Activated CD4-positive, CD25-positive, alpha-beta regulatory T cell treated with anti-CD3 and anti-CD28 coated beads, Interleukin-2, amount 50 U/mL, for 24 hours (primary cell): ENCODE measurements at regions not wholly inside any gene's neighbourhood (a gene's known extent, or its start where the extent isn't known, plus 50 kb on each side); places are given as distances from the start of the nearest gene placed in this dataset.

ENCODE experiments used
- ATAC-seq, 2 donors: fragments of 150-1000 bp; cut with Tn5 transposase; one replicate each; pipeline ENCODE4 v1.10.0; 2021; ENCODE audit warnings: mild to moderate bottlenecking in 1 of 2, moderate library complexity in 1 of 2

GRCh38 chr11:15547685-15548084 lies 433.0 kb downstream of the INSC start:
- ATAC-seq, result no peak

- no peak for ATAC-seq
Observed at GRCh38 chr11:15551901-15552851, 437.5 kb downstream of the INSC start.

- no peak for ATAC-seq
Observed at GRCh38 chr11:15555161-15555560, 440.4 kb downstream of the INSC start.

GRCh38 chr11:15557457-15558230 lies 442.9 kb downstream of the INSC start:
- no peak for ATAC-seq

DNA sequence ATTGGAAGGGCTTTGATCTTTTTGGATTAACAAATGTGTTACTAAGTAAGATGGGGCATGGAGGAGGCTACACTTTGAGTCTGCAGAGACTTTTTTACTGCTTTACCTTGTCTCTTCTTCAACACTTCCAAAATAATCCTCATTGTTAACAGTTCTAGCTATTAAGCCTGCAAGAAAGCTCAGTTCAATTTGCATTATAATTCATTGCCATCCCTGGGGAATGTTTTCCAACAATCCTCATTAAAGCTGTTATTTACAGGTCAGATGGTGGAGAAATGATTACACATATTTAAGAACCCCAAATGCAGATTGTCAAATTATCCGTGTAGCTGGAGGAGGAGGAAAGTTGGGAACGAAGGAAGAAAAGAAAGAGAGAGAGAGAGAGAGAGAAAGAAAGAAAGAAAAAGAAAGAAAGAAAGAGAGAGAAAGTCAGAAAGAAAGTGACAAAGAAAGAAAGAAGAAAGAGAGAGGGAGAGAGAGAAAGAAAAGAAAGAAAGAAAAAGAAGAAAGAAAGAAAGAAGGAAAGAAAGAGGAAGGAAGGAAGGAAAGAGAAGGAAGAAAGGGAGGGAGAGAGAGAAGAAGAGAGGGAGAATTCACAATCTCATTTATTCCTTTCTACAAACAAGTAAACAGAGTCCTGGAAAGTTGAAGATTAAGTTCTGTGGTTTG lies 443.9 kb downstream of the INSC start:
- ATAC-seq, result no peak

DNA sequence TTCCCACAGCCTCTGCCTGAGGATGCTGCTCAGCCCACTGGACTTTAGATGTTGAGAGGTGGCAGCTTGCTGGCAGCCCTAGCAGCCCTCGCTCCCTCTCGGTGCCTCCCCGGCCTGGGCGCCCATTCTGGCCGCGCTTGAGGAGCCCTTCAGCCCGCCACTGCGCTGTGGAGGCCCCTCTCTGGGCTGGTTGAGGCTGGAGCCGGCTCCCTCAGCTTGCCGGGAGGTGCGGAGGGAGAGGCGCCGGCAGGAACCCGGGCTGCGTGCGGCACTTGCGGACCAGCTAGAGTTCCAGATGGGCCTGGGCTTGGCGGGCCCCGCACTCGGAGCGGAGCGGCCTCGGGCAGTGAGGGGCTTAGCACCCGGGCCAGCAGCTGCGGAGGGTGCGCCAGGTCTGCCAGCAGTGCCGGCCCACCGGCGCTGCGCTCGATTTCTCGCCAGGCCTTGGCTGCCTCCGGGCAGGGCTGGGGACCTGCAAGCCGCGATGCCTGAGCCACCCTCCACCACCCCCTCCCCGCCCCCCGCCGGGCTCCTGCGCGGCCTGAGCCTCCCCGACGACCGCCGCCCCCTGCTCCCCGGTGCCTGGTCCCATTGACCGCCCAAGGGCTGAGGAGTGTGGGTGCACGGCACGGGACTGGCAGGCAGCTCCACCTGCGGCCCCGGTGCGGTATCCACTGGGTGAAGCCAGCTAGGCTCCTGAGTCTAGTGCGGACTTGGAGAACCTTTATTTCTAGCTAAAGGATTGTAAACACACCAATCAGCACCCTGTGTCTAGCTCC lies 446.2 kb downstream of the INSC start:
- no peak for ATAC-seq

GRCh38 chr11:15562230-15562629 lies 447.5 kb downstream of the INSC start:
- no peak for ATAC-seq

DNA sequence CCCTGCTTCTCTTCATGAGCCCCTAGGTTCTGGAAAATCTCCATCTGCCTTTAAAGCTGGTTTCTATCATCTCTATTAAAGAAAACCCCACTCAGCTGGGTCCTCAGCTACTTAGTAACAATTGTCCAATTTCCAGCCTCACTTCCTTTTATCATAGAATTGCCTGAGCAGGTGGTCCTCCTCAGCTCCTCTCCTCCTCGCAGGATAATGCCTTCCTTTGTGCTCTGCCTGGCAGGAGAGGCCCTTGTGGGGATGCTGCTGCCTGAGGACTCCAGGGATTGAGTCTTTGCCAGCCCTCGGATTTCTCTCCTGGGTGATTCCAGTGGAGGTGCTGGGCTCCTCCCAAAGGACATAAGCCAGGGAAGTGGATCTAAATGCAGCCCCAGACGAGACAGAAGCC lies 448.3 kb downstream of the INSC start:
- ATAC-seq, result no peak

DNA sequence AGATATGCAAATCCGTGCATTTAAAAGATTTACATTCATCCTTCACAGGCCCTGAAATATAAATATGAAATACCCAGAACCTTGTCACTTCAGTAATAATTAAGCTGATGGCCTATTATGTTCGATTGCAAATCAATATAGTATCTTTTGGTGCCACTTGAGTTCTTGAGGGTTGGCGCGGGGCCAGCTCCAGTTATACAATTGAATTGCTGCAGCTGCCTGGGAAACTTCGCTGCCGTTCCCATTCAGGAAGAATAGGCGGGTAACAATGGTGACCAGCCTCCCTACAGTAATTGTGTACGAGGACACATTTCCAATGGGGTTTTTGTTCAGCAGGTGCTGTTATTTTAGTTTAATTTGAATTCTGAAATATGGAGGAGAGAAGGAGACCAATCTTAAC lies 451.2 kb downstream of the INSC start:
- ATAC-seq, result no peak

DNA sequence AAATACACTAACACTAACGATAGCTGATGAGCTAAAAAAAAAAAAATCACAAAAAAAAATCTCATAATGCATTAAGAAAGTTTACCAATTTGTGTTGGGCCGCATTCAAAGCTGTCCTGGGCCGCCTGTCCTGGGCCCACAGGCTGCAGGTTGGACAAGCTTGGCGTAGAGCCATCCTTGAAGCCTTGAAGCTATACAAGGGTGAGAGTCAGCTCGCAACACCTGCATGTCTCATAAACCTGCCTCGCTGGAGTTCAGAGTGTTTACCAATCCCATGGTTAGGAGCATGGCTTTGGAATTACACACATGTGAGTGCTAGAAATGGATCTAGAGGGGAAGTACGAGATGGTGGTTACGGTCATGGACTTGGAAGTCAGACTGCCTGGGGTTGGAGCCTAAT lies 453.7 kb downstream of the INSC start:
- no peak for ATAC-seq

- no peak for ATAC-seq
Observed at GRCh38 chr11:15569305-15570025, 454.7 kb downstream of the INSC start.

DNA sequence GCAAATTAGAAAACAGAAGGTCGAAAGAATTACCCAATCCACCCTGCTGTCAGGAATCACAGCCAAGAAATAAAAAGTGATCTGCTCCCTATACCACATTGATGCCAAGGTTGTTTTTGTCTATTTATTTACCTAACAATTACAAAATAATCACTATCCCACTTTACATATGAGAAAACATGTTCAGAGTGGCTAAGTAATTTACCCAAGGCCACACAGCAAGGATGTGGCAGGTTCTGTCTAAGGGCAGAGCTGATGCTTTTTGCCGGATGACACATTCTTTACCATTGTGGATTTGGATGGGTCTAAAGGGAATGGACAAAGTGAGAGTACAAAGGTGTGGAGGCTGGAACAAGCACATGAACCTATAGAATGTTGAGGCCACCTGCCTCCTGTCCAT lies 460.7 kb downstream of the INSC start:
- ATAC-seq, result no peak

- ATAC-seq, result no peak
Observed at GRCh38 chr11:15576769-15577168, 462.0 kb downstream of the INSC start.

DNA sequence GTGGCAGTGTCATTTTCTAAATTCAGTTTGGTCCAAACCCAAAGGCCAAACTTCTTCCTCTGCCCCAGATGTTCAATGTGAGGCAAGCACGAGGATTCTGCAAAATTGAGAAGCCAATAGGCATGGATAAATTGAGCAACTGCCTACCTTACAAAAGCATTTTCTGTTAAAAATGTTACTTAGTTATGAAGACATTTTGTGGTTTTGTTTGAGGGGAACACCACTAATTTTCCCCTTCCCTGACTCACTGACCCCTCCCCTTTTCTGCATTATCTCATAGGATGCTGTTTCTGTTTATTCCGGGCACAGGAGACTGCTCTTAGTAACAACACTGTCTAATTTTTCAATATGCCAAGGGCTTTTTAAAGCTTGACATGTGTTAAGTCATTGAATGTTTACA lies 462.8 kb downstream of the INSC start:
- ATAC-seq, result no peak

GRCh38 chr11:15579287-15580001 lies 464.7 kb downstream of the INSC start:
- no peak for ATAC-seq

- ATAC-seq, result no peak
Observed at GRCh38 chr11:15580056-15580774, 465.5 kb downstream of the INSC start.

- ATAC-seq, result no peak
Observed at GRCh38 chr11:15580775-15581095, 466.0 kb downstream of the INSC start.

GRCh38 chr11:15584158-15584557 lies 469.4 kb downstream of the INSC start:
- no peak for ATAC-seq

DNA sequence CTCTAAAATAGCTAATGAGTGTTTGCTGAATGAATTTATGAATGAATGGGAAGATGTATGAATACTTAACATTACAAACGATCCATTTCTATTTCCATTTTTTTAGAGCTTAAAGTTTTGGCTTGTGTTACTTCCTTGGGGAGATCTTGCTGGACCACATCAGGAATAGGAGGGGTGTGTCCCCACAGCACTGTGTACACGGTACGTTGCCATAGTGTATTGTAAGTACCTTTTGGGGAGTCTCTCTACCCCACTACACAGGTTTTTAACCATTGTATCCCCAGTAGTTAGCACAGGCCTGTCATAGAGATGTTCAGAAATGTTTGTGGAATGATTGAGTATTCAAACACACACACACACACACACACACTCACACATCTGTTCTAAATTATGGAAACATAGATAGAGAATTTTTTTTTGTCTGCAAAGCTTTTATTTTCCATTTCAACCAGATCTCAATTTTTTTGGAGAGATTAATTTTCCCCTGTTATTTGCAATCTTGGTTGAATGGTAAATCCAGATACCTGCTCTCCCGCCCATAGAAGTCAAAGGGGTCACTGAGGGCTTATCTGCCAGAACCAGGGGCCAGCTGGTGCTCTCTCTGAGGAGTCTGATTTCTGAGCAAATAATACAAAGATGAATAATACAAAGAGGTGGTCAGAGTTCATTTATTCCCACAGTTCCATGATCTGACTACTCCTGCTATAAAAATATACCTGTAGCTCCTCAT lies 471.0 kb downstream of the INSC start:
- ATAC-seq, result no peak
